ENCODE measurements at regions not wholly inside any gene's neighbourhood (a gene's known extent, or its start where the extent isn't known, plus 50 kb on each side); places are given as distances from the start of the nearest gene placed in this dataset.

DNA sequence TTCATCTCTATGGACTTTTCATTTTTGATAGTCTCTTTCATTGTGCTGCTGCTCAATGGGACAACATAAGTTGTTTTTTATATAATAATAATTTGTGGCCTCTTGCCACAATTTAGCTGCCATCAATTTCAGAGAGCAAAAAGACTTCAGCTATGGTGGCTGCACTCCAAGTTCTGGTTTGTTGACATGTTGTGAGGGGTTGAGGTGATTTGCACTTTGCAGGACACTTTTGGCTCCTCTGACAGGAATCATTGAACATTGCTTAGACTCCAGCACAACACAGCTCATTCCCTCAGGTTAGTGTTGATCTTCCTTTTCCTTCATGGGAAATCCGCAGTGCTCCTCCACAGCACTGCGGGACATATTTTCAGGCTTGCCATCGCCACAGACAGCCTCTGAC, 725.4 kb upstream of the TSPY4 start:
- Histone ChIP-seq H3K9me3 (no peaks in the 10 kb centered on the region), H3K4me1 (no peaks in the 10 kb centered on the region), H3K36me3 (no peaks in the 10 kb centered on the region), H3K27me3 (no peaks in the 10 kb centered on the region), H3K4me3 (no peak overlapping the region), H3K27ac (no peak overlapping the region)
- TF ChIP-seq POLR2A (IDR thresholded peaks at IDR 0.05) (no peak), CTCF (IDR thresholded peaks at IDR 0.05) (no peak), EP300 (IDR thresholded peaks at IDR 0.05) (no peak), POLR2AphosphoS5 (IDR thresholded peaks at IDR 0.05) (no peak)
- DNase-seq = no peak
- 75 to 89% (median 83%) methylated on average over 3 of the region's 3 CpGs; no CpG with 5 or more reads in 2 of the 5 donors for WGBS, 5 donors
- intact Hi-C loops (cut with DNase I; ENCODE audit: low total_unique reads) = no loop called here

- DNase-seq = no peak
- TF ChIP-seq POLR2AphosphoS5 (IDR thresholded peaks at IDR 0.05) (no peak), EP300 (IDR thresholded peaks at IDR 0.05) (no peak), POLR2A (IDR thresholded peaks at IDR 0.05) (no peak), CTCF (IDR thresholded peaks at IDR 0.05) (no peak)
- Histone ChIP-seq H3K27ac (no peak overlapping the region), H3K4me1 (no peaks in the 10 kb centered on the region), H3K36me3 (no peaks in the 10 kb centered on the region), H3K9me3 (no peaks in the 10 kb centered on the region), H3K4me3 (no peak overlapping the region), H3K27me3 (no peaks in the 10 kb centered on the region)
- 61 to 71% methylated on average over 4 of the region's 4 CpGs; no CpG with 5 or more reads in 3 of the 5 donors for WGBS, 5 donors
- intact Hi-C loops (cut with DNase I; ENCODE audit: low total_unique reads) = no loop called here
Measured at GRCh38 chrY:8618302-8618701, 719.0 kb upstream of the TSPY4 start.

GRCh38 chrY:8622156-8622555, 715.1 kb upstream of the TSPY4 start:
- Histone ChIP-seq H3K4me3 (no peak overlapping the region), H3K27me3 (no peaks in the 10 kb centered on the region), H3K36me3 (no peaks in the 10 kb centered on the region), H3K27ac (no peak overlapping the region), H3K9me3 (no peaks in the 10 kb centered on the region), H3K4me1 (no peaks in the 10 kb centered on the region)
- intact Hi-C loops (cut with DNase I; ENCODE audit: low total_unique reads) = no loop called here
- TF ChIP-seq POLR2AphosphoS5 (IDR thresholded peaks at IDR 0.05) (no peak), CTCF (IDR thresholded peaks at IDR 0.05) (no peak), POLR2A (IDR thresholded peaks at IDR 0.05) (no peak), EP300 (IDR thresholded peaks at IDR 0.05) (no peak)
- DNase-seq = no peak
- 22 to 35% (median 26%) methylated on average over 1 of the region's 1 CpG; no CpG with 5 or more reads in 2 of the 5 donors for WGBS, 5 donors

GRCh38 chrY:8622856-8623255, 714.4 kb upstream of the TSPY4 start:
- TF ChIP-seq CTCF (IDR thresholded peaks at IDR 0.05) (no peak), EP300 (IDR thresholded peaks at IDR 0.05) (no peak), POLR2AphosphoS5 (IDR thresholded peaks at IDR 0.05) (no peak)
- no peaks in the 10 kb centered on the region for H3K36me3 ChIP-seq
- no peak for DNase-seq
- intact Hi-C loops (cut with DNase I; ENCODE audit: low total_unique reads) = no loop called here
- H3K9me3 ChIP-seq = no peaks in the 10 kb centered on the region
- no peaks in the 10 kb centered on the region for H3K4me1 ChIP-seq
- no peak overlapping the region for H3K27ac ChIP-seq
- H3K27me3 ChIP-seq = no peaks in the 10 kb centered on the region
- H3K4me3 ChIP-seq = no peak overlapping the region
- 59 to 73% (median 65%) methylated on average over 5 to 7 of the region's 7 CpGs; no CpG with 5 or more reads in 2 of the 5 donors for WGBS, 5 donors

Data from stomach (tissue), 8 donors.